Stimulated activated CD4-positive, alpha-beta T cell treated with anti-CD3 and anti-CD28 coated beads, TNF-alpha, amount 100 ng/mL, for 4 hours (primary cell): ENCODE measurements at regions not wholly inside any gene's neighbourhood (a gene's known extent, or its start where the extent isn't known, plus 50 kb on each side); places are given as distances from the start of the nearest gene placed in this dataset.
A peak's percentile ranks its signal among the peaks of the same experiment; 100 is the strongest.
"Not testable (repeated sequence)": the region's sequence is repeated elsewhere in the genome, so short reads cannot be mapped to it uniquely, and the experiment has no call there.

Experiments
- DNase-seq, 3 experiments: peaks; one replicate each; pipeline ENCODE4 v3.0.0-alpha.2; 2020; ENCODE audit warnings: low read depth in 3 of 3

DNA sequence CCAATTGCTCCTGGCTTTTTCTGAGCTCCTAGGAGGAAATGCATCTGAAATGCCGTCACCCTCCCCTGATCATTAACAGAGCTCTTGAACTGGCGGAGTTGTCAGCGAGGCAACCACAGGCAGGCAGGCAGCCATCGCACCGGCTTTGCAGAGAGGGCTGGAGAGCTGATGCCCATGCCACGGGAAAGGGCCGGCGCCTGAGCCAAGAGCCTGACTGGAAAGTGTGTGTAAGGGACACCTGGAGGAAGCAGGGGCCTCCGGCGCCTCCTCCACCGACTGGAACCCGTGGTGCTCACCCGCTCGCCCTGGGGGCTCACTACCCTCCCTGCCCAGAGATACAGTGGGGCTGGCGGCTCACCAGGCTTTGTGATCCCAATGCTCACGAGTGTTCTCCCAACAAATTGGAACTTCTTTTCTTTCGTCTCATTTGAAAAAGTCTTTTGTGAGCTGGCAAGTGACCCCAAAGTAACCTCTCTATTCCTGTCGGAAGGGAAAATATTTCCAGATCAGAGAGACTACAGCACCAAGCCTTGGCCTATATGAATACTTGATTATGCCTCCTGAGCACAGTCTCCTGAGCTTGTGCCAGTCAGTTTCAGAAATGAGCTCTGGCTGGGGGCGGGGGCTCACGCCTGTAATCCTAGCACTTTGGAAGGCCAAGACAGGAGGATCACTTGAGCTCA, 97.7 kb upstream of the SLC25A33 start:
- no peak for DNase-seq

DNA sequence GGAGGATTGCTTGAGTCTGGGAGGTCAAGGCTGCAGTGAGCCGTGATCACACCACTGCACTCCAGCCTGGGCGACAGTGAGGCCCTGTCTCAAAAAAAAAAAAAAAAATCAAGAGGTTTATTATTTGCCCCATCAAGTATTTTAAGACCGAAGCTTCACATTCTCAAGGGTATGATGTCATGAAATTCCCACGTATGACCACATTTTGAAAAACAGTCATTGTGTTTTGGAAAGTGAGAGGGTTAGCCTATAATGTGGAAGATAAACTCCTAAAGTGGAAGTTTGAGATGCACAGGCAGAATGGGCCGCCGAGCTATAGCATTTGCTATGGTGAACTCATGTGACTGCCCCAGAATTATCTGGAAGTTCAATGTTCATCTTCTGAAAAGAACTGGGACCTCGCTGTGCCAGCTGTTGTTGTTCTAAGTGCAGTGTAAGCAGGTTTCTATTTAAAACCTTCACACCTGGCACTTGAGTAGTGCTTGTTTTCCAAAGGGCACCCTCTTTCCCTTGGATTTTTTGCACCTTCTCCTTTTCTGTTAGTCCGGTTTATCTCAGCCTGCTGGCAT, 96.9 kb upstream of the SLC25A33 start:
- no peak for DNase-seq

DNA sequence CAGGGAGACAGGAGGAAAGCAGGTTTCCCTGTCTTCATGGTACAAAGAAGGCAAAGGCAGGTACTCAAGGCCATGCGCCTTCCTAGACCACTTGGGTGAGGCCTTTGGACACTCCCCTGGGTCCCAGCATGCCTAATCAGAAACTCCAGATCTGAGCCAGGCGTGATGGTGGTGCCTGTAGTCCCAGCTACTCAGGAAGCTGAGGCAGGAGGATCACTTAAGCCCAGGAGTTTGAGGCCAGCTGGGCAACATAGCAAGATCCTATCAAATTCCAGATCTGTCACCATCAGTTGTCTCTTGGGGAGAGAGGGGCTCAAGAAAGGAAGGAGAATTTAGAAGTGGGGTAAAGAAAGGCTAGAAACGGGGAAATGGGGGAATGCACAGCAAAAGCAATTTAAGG, 96.3 kb upstream of the SLC25A33 start:
- no peak for DNase-seq

DNA sequence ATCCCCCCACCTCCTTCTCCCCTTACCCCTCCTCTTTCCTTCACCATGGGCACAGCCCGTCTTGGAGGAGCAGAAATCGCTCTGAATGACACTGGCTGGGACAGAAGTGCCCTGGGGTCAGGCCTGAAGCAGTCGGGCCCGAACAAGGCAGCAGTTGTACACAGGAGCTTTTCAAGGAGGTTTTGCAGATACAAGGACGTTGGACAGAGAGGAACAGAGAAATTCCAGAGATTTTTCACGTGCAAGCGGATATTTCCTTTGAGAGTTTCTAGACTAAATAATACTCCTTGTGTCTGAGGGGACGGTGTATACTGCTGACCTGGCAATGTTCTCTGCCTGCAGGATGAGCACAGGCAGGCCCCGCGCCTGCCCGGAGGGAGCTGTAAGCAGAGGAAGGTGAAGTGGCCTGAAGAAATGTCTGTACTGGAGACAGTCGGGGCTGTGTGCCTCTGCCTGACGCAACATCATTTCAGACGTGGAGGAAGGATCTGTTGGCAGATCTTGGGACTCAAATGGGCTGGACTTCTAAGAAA, 95.3 kb upstream of the SLC25A33 start:
- DNase-seq = no peak

DNA sequence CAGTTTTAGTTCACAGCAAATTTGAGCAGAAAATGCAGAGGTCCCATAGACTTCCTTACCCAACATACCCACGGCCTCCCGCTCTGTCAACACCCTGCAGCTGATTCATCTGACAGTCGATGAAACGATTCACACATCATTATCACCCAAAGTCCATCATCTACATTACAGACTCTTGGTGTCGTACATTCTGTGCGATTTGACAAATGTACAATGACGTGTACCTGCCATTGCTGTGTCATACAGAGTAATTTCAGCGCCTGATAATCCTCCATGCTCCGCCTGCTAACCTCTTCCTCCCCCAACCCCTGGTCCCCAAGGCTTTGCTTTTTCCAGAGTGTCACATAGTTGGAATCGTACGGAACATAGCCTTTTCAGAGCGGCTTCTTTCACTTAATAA, 94.7 kb upstream of the SLC25A33 start:
- no peak for DNase-seq

DNA sequence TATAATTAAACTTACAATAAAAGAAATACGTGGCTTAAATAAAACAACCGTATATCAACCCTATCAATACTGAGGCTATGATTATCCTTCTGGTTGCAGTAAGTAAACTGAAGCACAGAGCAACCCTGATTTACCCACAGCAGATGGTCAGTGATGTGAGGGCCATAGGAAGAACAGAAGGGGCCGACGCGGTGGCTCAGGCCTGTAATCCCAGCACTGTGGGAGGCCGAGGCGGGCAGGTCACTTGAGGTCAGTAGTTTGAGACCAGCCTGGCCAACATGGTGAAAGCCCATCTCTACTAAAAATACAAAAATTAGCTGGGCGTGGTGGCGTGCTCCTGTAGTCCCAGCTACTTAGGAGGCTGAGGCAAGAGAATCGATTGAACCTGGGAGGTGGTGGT, 94.2 kb upstream of the SLC25A33 start:
- not testable (repeated sequence) for DNase-seq

DNA sequence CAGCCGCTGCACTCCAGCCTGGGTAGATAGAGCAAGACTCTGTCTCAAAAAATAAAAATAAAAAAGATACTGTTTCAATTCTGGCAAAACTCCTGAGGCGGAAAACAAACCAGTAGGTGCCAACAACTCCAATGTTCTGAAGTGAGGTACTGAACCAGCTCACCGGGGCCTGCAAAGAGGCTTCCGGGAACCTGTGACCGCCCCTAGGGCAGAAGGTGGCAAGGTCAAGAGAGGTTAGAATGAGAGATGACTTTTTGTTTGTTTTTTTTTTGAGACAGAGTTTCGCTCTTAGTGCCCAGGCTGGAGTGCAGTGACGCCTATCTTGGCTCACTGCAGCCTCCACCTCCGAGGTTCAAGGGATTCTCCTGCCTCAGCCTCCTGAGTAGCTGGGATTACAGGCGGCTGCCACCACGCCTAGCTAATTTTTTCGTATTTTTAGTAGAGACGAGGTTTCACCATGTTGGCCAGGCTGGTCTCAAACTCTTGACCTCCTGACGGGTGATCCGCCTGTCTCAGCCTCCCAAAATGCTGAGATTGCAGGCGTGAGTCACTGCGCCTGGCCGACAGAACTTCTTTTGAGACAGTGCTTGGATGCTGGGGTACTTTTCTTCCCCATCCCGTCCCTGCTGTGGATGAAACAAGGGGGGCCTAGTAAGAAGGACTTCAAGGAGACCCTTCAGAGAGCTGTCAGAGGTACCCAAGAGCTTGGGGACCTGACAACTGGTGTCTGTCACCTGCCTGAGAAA, 91.9 kb upstream of the SLC25A33 start:
- DNase-seq = no peak

DNA sequence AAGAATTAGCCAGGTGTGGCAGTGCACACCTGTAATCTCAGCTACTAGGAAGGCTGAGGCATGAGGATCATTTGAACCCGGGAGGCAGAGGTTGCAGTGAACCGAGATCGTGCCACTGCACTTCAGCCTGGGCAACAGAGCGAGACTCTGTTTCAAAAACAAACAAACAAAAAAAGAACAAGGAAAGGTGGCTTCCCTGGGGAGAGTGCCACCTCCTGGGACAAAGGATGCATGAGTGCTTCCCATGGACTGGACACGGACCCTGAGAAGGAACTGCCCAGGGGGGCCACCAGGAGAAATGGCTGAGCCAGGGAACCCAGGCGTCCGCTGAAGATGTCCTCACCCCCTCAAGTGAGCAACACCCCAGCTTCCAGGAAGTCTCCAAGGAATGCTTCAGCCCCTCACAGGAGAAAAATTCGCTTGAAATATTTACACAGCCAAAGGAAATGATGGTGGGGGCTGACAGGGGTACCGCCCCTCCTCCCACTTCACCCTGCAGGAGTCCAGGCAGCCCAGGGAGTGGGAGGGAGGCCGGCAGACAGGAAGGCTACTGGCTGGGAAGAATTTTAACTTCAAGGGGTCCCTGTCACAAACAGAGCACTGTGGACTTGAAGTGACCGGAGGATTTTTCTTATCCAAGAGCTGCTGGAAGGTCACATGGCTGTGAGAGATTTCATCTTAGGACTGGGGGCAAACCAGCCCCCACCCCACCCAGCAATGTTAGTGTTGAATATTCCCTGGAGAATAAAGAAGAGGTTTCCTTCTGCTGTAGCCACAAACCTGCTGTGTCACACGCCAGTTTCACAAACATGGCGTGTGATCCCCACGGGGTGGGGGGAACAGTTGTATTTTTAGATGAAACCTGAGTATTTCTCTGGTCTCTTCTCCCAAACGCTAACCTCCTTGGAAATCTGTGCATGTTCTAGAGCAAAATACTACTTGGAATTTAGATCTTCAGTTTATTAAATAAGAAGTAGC, 90.8 kb upstream of the SLC25A33 start:
- DNase-seq = no peak

DNA sequence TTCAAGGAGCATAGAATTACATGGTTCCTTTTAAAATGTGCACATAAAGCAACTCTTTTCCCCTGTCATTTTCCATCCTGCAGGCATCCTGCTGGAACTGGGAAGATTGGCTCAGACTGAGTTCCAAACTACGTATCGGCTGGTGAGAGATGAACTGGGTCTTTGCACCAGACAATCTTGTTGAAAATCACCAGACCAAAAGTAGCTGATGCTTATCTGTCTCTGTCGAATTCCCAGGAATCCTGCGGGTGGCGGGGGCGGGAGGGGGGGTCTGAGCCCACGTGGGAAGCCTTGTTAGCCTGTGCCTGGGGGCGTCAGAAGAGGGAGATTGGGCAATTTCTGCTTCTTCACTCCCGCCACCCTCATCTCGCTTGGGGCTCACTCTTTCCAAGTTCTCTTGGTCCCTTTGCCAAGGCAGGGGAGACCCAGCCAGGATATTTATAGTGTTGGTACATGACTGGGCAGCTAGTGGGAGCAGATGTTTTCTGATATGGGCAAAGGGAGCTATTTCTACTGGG, 90.1 kb upstream of the SLC25A33 start:
- no peak for DNase-seq

DNA sequence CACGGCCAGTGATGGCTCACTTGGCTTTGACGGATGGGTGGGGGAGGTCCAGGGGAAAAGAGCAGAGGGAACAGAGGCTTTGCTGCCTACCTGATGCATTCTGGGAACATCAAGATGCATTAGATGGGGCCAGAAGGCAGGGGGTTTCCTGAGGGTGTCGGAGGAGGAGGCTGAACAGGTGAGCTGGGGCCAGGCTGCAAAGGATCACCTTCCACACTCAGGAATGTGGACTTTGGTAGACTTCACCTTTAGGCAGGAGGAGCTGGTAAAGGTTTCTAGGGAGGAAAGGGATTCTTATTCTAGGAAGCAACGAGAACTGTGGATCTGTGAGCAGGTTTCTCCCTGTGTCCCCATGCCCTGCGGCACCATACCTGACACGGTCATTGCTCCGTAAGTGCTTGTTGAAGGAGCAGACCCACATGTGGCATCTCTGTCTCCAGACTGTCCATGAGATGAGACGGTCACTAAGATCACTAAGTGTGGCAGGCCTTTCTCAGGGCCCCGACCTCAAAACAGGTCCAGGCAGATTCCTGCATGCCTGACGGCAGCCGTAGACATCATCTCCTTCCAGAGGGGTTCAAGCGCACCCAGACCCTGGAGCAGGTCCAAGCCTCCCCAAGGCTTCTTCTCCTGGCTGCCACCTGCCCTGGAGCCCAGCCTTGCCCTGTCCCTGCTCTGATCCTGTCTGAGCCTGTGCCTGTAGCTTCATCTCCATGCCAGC, 89.1 kb upstream of the SLC25A33 start:
- no peak for DNase-seq

DNA sequence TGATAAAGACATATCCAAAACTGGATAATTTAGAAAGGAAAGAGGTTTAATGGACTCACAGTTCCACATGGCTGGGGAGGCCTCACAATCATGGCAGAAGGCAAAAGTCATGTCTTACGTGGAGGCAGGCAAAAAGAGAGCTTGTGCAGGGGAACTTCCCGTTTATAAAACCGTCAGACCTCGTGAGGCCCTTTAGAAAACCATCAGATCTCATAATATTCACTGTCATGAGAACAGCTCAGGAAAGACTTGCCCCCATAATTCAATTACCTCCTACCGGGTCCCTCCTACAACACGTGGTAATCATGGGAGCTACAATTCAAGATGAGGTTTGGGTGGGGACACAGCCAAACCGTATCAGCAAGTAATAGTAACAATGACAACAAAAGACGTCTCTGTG, 88.2 kb upstream of the SLC25A33 start:
- DNase-seq = no peak

DNA sequence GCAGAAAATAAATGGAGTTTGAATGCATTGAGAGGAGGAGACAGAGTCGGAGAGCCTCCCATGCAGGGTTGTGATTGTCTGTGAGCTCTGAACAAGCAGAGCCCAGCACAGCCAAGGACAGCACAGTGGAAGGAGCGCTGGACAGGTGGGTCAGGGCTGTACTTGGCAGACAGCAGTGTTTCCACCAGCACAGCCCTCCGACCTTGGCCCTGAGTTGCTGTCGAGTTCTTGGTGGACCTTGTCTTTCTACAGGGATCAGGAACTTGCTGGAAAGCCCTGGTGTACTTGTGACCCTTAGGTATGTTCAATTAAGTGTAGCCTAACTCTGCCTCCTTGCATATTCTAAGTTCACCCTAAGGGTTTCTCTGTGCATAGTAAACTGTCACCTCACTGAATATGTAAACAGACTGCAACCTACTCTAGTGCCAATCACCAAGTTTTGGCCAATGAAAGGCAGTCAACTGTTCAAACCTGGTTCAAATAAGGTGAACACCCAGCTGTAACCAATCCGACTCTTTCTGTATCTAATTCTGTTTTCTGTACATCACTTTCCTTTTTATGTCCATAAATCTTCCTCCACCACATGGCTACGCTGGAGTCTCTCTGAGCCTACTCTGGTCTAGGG, 86.6 kb upstream of the SLC25A33 start:
- DNase-seq = no peak

DNA sequence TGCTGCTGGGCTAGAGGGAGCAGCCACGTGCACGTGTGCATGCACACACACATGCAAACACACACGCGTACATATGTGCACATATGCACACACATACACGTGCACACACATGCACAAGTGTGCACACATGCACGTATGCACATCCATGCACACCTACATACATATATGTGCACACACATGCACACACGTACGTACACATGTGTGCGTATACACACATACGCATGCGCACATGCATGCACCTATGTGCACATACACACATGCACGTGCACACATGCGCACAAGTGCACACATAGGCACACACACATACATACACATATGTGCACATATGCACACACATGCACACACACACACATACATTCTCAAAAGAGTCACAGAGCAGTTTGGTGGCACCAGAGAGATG, 85.9 kb upstream of the SLC25A33 start:
- DNase-seq = no peak

DNA sequence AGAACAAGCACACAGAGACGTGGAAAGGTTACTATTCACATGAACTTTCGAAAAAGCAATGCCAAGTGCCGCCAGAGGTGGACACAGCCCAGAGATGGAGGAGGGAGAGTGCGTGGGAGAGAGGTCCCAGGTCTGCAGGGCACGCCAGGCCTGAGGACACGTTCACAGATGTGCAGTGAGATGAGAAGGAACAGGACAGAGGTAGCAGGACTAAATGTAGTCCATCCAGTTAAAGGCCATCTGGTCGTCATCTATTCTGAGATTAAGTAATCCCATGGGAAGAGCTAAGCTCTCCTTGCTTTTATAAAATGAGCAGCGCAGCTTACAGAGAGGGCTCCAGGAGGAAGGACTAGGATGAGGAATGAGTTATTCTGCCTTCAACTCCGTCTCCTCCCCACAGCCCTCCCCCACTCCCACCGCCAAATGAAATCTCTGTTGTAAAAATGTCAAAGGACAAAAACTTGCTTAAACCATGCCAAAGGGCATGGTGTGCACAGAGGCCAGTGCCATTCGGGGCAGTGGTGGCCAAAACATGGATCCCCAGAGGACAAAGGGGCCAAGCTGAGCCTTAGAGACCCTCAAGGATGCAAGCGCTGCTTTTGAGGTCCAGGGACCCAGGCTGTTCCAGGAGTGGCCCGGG, 85.4 kb upstream of the SLC25A33 start:
- DNase-seq = no peak

DNA sequence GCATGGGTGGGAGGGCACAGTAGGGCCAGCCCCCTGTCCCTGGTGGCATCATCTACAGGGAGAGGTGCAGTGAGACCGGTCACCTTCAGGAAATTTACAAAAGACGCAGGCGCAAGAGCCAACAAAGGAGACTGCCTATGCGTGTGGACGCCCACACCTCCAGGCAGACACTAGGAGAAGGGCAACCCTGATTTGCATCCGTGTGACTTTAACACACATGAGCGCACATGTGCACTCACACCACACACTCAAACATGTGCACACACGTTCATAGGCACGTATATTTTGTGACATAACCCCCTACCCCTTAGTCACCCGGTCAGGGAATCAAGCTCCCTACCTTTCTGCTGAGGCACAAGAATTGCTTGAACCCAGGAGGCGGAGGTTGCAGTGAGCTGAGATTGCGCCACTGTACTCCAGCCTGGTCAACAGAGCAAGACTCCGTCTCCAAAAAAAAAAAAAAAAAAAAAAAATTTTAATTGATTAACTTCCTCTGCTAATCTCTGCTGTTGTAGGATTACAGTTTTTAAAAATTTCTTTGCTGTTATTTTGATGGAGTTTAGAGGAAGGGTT, 84.7 kb upstream of the SLC25A33 start:
- no peak for DNase-seq

DNA sequence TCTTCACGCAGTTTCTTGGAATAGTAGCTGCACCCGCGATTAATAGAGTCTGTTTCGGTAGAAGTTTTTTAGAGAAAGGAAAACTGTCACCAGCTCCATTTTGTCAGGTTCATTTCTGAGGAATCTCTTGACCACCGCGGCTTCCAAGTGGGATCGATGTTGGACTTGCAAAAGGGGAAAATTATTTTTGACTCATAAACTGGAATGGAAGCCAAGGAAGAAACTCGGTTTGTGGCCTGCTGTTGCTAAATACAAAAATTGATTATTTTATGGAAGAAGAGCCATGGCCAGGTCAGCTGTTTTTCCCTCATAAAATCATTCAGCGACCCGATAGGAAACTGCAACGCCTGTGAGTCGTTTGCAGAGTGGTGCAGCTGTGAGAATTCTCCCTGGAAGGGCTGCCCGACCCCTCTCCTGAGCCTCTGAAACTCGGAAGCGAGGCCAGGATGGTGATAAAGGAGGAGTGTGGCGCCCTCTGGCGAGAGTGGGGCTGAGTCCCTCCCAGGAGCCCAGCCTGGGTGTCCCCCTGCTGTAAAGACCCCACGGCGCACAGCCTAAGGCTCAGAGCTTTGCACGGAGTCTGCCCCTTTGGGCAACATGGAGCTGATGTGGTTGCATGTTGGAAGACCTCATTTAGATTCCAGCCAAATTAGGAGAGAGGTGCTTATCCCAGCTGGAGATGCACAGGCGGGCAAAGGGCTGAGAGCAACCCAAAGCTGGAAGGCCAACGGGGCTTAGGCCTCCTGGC, 83.6 kb upstream of the SLC25A33 start:
- DNase-seq = peak; percentile 34 to 41 (median 36)

DNA sequence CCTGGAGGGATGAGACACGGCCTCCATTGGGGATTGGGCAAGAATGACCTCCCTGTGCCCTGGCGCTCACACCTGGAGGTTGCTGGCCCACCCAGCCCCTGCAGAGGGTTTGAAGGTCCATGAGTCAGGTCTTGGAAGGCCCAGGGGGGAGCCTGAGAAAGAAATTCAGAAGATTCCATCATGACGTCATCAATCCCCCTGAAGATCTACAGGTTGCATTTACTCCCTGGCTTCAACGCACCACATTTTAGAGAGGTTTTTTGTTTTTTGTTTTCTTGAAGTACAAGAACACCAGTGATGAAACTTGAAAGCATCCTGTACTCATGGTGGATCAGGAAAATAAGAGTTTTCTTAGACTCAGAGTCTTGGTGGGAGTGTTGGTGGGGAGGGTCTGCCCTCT, 82.4 kb upstream of the SLC25A33 start:
- no peak for DNase-seq

DNA sequence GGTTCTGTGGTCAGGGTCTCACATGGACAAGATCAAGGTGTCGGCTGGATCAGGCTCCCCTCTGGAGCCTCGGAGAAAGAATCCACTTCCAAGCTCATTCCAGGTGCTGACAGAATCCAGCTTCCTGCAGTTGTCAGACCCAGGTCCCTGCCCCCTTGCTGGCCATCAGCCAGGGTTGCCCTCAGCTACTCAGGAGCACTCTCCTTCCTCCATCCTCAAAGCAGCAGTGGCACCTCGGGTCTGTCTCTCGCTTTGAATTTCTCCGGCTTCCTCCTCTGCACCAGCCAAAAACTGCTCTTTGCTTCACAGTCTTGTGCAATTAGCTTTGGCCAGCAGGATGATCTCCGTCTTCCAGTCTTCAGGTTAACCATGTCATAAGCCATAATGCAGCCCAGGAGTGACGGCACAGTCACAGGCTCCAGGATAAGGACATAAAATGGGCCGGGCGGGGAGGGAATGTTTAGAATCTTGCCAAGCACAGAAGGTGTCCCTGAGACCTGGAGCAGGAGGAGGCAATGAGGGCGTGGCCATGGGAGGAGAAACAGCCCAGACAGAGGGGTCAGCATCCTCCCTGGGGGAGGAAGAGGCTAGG, 79.4 kb upstream of the SLC25A33 start:
- DNase-seq = no peak
